ENCODE measurements at regions not wholly inside any gene's neighbourhood (a gene's known extent, or its start where the extent isn't known, plus 50 kb on each side); places are given as distances from the start of the nearest gene placed in this dataset.

- TF ChIP-seq POLR2A (IDR thresholded peaks at IDR 0.05; ENCODE audit: low read depth, low read length) (no peak), TAF1 (IDR thresholded peaks at IDR 0.05; ENCODE audit: borderline replicate concordance, low read depth, low read length) (no peak)
Measured at GRCh38 chr12:77236066-77236465, 170.7 kb upstream of the E2F7 start.

Data from GM12892 (cell line).